GM10266 (cell line): ENCODE measurements at regions not wholly inside any gene's neighbourhood (a gene's known extent, or its start where the extent isn't known, plus 50 kb on each side); places are given as distances from the start of the nearest gene placed in this dataset.

Experiments
- DNase-seq: peaks from one replicate; pipeline ENCODE4 v3.0.0; 2012; ENCODE audit errors: extremely low spot score
- TF ChIP-seq, protein P1 (sequence below): IDR thresholded peaks from 2 replicates; pipeline ENCODE4 v1.5.1; 2012; ENCODE audit warnings: mild to moderate bottlenecking, low read depth; ENCODE audit not compliant: control insufficient read depth, insufficient read depth; ENCODE audit errors: missing control alignments

DNA sequence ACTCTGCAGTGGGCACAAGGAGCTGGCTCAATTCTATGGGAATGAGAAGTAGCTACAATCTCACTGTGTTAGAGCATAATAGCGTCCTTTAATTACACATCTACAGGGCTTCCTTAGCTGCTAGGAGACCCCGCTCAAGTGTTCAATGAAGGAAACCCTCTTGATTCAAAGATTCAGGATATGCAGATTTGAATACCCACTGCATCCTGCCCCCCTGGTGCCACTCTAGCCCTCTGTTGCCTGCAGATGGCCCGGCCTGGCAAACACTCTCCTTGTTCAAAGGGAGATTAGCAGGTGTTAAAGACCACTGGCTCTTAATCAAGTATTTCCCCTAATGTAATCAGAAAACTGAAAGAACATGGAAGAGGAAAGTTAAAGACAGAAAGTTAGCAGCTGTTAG, 356.6 kb downstream of the VGLL3 start:
- no peak for DNase-seq

GRCh38 chr3:86629511-86629910, 361.4 kb downstream of the VGLL3 start:
- TF ChIP-seq, protein P1, sequence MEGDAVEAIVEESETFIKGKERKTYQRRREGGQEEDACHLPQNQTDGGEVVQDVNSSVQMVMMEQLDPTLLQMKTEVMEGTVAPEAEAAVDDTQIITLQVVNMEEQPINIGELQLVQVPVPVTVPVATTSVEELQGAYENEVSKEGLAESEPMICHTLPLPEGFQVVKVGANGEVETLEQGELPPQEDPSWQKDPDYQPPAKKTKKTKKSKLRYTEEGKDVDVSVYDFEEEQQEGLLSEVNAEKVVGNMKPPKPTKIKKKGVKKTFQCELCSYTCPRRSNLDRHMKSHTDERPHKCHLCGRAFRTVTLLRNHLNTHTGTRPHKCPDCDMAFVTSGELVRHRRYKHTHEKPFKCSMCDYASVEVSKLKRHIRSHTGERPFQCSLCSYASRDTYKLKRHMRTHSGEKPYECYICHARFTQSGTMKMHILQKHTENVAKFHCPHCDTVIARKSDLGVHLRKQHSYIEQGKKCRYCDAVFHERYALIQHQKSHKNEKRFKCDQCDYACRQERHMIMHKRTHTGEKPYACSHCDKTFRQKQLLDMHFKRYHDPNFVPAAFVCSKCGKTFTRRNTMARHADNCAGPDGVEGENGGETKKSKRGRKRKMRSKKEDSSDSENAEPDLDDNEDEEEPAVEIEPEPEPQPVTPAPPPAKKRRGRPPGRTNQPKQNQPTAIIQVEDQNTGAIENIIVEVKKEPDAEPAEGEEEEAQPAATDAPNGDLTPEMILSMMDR = no peak
- no peak for DNase-seq

More for the DNA sequence above, 356.6 kb downstream of the VGLL3 start:
- TF ChIP-seq, protein P1 = no peak

- TF ChIP-seq, protein P1 = no peak
- DNase-seq = no peak
Measured at GRCh38 chr3:86624192-86624591, 366.8 kb downstream of the VGLL3 start.

DNA sequence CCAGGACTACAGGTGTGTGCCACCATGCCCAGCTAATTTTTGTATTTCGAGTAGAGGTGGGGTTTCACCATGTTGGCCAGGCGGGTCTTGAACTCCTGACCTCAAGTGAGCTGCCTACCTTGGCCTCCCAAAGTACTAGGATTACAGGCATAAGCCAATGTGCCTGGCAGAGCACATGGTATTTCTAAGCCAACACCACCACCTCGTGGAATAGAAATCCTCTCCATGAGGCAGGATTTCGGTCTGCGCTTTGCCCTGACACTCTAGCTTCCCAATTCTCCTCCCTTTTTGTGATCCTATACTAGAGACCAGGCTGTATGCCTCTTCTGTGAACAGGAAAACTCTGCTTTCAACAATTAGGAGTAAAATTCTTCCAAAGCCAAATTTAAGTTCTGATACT, 372.2 kb downstream of the VGLL3 start:
- DNase-seq = no peak

GRCh38 chr3:86605166-86605565, 385.8 kb downstream of the VGLL3 start:
- no peak for DNase-seq
- TF ChIP-seq, protein P1 = no peak

More for the DNA sequence above, 372.2 kb downstream of the VGLL3 start:
- TF ChIP-seq, protein P1 = no peak

DNA sequence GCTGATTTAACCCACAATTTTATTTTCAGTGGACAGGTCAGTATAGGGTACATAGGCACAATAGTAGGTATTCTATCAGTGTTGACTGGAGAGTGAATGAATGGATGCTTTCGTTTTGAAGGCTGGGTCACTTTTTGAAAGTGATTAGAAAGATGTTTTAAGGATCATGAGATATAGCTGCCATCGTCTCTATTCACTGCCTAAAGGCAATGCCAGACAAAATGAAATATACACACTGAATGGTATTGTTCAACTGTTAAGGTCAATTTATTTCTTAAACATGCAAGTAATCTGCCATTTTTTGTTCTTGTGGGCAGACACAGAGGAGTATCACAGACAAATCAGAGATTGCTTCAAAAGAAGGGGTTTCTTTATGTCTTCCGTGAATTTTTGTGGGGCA, 395.3 kb downstream of the VGLL3 start:
- DNase-seq = no peak
- TF ChIP-seq, protein P1 = no peak

GRCh38 chr3:86594838-86595237, 396.1 kb downstream of the VGLL3 start:
- DNase-seq = no peak

More at GRCh38 chr3:86594838-86595237, 396.1 kb downstream of the VGLL3 start:
- TF ChIP-seq, protein P1 = no peak
